ENCODE measurements at regions not wholly inside any gene's neighbourhood (a gene's known extent, or its start where the extent isn't known, plus 50 kb on each side); places are given as distances from the start of the nearest gene placed in this dataset.
"Not testable (repeated sequence)": the region's sequence is repeated elsewhere in the genome, so short reads cannot be mapped to it uniquely, and the experiment has no call there.

GRCh38 chr13:108077284-108077683, 138.1 kb downstream of the LIG4 start:
- DNase-seq (ENCODE audit: low spot score): no peak

- not testable (repeated sequence) for DNase-seq (ENCODE audit: low spot score)
Observed at GRCh38 chr13:108074429-108074828, 140.9 kb downstream of the LIG4 start.

- DNase-seq (ENCODE audit: low spot score): no peak
Observed at GRCh38 chr13:108070925-108071324, 144.4 kb downstream of the LIG4 start.

- no peak for DNase-seq (ENCODE audit: low spot score)
Observed at GRCh38 chr13:108070491-108070890, 144.8 kb downstream of the LIG4 start.

- no peak for DNase-seq (ENCODE audit: low spot score)
Observed at GRCh38 chr13:108069521-108070210, 145.7 kb downstream of the LIG4 start.

GRCh38 chr13:108064372-108064771, 151.0 kb downstream of the LIG4 start:
- not testable (repeated sequence) for DNase-seq (ENCODE audit: low spot score)

GRCh38 chr13:108060111-108060510, 155.2 kb downstream of the LIG4 start:
- no peak for DNase-seq (ENCODE audit: low spot score)

- no peak for DNase-seq (ENCODE audit: low spot score)
Observed at GRCh38 chr13:108056278-108056677, 159.1 kb downstream of the LIG4 start.

- no peak for DNase-seq (ENCODE audit: low spot score)
Observed at GRCh38 chr13:108049211-108049610, 166.1 kb downstream of the LIG4 start.

GRCh38 chr13:108044954-108045353, 170.4 kb downstream of the LIG4 start:
- DNase-seq (ENCODE audit: low spot score): no peak

GRCh38 chr13:108042866-108043265, 172.5 kb downstream of the LIG4 start:
- not testable (repeated sequence) for DNase-seq (ENCODE audit: low spot score)

GRCh38 chr13:108037348-108037747, 178.0 kb downstream of the LIG4 start:
- no peak for DNase-seq (ENCODE audit: low spot score)

- DNase-seq (ENCODE audit: low spot score): no peak
Observed at GRCh38 chr13:108036411-108036932, 178.9 kb downstream of the LIG4 start.

- DNase-seq (ENCODE audit: low spot score): no peak
Observed at GRCh38 chr13:108034909-108035410, 180.4 kb downstream of the LIG4 start.

- DNase-seq (ENCODE audit: low spot score): no peak
Observed at GRCh38 chr13:108033800-108034707, 181.3 kb downstream of the LIG4 start.

GRCh38 chr13:108031865-108032264, 183.5 kb downstream of the LIG4 start:
- DNase-seq (ENCODE audit: low spot score): no peak

GRCh38 chr13:108030769-108031168, 184.6 kb downstream of the LIG4 start:
- no peak for DNase-seq (ENCODE audit: low spot score)

- no peak for DNase-seq (ENCODE audit: low spot score)
Observed at GRCh38 chr13:108026680-108027410, 188.5 kb downstream of the LIG4 start.

GRCh38 chr13:108020027-108020426, 195.3 kb downstream of the LIG4 start:
- no peak for DNase-seq (ENCODE audit: low spot score)

GRCh38 chr13:108018371-108018870, 196.9 kb downstream of the LIG4 start:
- DNase-seq (ENCODE audit: low spot score): no peak

GRCh38 chr13:108006619-108007018, 208.7 kb downstream of the LIG4 start:
- DNase-seq (ENCODE audit: low spot score): no peak

GRCh38 chr13:108005231-108005630, 210.1 kb downstream of the LIG4 start:
- no peak for DNase-seq (ENCODE audit: low spot score)

Data from AG08395 (cell line).